ENCODE measurements at regions not wholly inside any gene's neighbourhood (a gene's known extent, or its start where the extent isn't known, plus 50 kb on each side); places are given as distances from the start of the nearest gene placed in this dataset.

DNA sequence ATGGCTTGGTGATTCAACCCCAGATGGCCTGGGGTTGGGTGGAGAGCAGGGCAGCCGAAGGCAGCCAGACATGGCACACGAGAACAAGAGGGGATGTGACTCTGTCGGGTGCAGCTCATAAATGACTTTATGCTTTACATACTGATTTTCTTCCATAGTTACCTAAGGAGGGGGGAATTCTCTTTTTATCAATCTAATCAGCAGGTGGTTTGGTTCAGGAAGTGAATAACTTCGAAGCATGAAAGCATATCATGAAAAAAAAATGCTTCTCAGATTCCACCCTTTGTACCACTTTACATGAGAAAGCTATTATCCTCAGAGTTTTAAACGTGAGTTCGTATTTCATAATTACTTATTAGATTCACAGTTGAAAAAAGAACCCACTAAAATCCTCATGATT is 908.9 kb upstream of the LCORL start:
- no peak overlapping the region for H3K18ac ChIP-seq (ENCODE audit: low read depth in 1 of 2, low read length in 2 of 2)
- no peaks in the 10 kb centered on the region for H3K9me3 ChIP-seq (ENCODE audit: control insufficient read depth, low read length)
- H3K27ac ChIP-seq (ENCODE audit: low read length, poor library complexity, severe bottlenecking), result no peak overlapping the region
- no peak overlapping the region for H3K4ac ChIP-seq (ENCODE audit: low read depth in 1 of 2, low read length in 2 of 2)
- H3K27me3 ChIP-seq (ENCODE audit: control insufficient read depth in 1 of 2, insufficient read depth in 1 of 2, low read length in 2 of 2), result no peaks in the 10 kb centered on the region
- no peak overlapping the region for H3K4me3 ChIP-seq (ENCODE audit: insufficient read depth in 1 of 2, low read depth in 1 of 2, low read length in 2 of 2)
- 91% methylated on average over 5 of the region's 6 CpGs for WGBS
- no peak overlapping the region for H2AFZ ChIP-seq (ENCODE audit: low read depth, low read length)
- H3K4me2 ChIP-seq (ENCODE audit: low read length, poor library complexity, severe bottlenecking), result no peak overlapping the region
- no peak overlapping the region for H3K9ac ChIP-seq (ENCODE audit: low read length)
- H3K4me1 ChIP-seq (ENCODE audit: control insufficient read depth, insufficient read depth, low read depth, low read length), result peaks cover 2% of the 10 kb centered on the region
- no peak overlapping the region for H3K23ac ChIP-seq (ENCODE audit: low read length in 2 of 2)
- peak overlapping the region; percentile 35 for H2BK5ac ChIP-seq (ENCODE audit: low read depth, low read length, poor library complexity, severe bottlenecking)
- DNase-seq, result no peak
- H2AK5ac ChIP-seq (ENCODE audit: low read length, severe bottlenecking), result no peak overlapping the region
- H2BK12ac ChIP-seq (ENCODE audit: low read length in 2 of 2), result no peak overlapping the region
- H3K36me3 ChIP-seq (ENCODE audit: control insufficient read depth in 1 of 2, insufficient read depth in 2 of 2, low read depth in 1 of 2, low read length in 2 of 2), result no peaks in the 10 kb centered on the region
- no peak overlapping the region for H2BK120ac ChIP-seq (ENCODE audit: low read depth, low read length)
- H4K91ac ChIP-seq (ENCODE audit: low read length), result no peak overlapping the region
- H3K79me1 ChIP-seq (replicated peaks; ENCODE audit: low read length, poor library complexity, severe bottlenecking), result no peaks in the 10 kb centered on the region
- H3K14ac ChIP-seq (ENCODE audit: low read length in 2 of 2), result no peak overlapping the region
- no peak overlapping the region for H2BK15ac ChIP-seq (ENCODE audit: low read depth, poor library complexity, severe bottlenecking)
- H4K8ac ChIP-seq (ENCODE audit: low read length), result no peak overlapping the region

- Histone ChIP-seq H3K9me3 (ENCODE audit: control insufficient read depth, low read length) (no peaks in the 10 kb centered on the region), H3K4ac (ENCODE audit: low read depth in 1 of 2, low read length in 2 of 2) (no peak overlapping the region), H3K79me1 (replicated peaks; ENCODE audit: low read length, poor library complexity, severe bottlenecking) (no peaks in the 10 kb centered on the region), H2AK5ac (ENCODE audit: low read length, severe bottlenecking) (no peak overlapping the region), H3K18ac (ENCODE audit: low read depth in 1 of 2, low read length in 2 of 2) (no peak overlapping the region), H3K4me1 (ENCODE audit: control insufficient read depth, insufficient read depth, low read depth, low read length) (no peaks in the 10 kb centered on the region), H2BK15ac (ENCODE audit: low read depth, poor library complexity, severe bottlenecking) (no peak overlapping the region), H3K14ac (ENCODE audit: low read length in 2 of 2) (no peak overlapping the region), H4K91ac (ENCODE audit: low read length) (no peak overlapping the region), H3K4me3 (ENCODE audit: insufficient read depth in 1 of 2, low read depth in 1 of 2, low read length in 2 of 2) (no peak overlapping the region), H2BK5ac (ENCODE audit: low read depth, low read length, poor library complexity, severe bottlenecking) (no peak overlapping the region), H3K27me3 (ENCODE audit: control insufficient read depth in 1 of 2, insufficient read depth in 1 of 2, low read length in 2 of 2) (no peaks in the 10 kb centered on the region), H3K23ac (ENCODE audit: low read length in 2 of 2) (no peak overlapping the region), H4K8ac (ENCODE audit: low read length) (no peak overlapping the region), H2BK120ac (ENCODE audit: low read depth, low read length) (no peak overlapping the region), H2AFZ (ENCODE audit: low read depth, low read length) (no peak overlapping the region), H3K4me2 (ENCODE audit: low read length, poor library complexity, severe bottlenecking) (no peak overlapping the region), H3K27ac (ENCODE audit: low read length, poor library complexity, severe bottlenecking) (no peak overlapping the region), H3K9ac (ENCODE audit: low read length) (no peak overlapping the region), H3K36me3 (ENCODE audit: control insufficient read depth in 1 of 2, insufficient read depth in 2 of 2, low read depth in 1 of 2, low read length in 2 of 2) (no peaks in the 10 kb centered on the region), H2BK12ac (ENCODE audit: low read length in 2 of 2) (no peak overlapping the region)
- no peak for DNase-seq
- no CpG with 5 or more reads among the region's 1 CpG for WGBS
Observed at GRCh38 chr4:18923496-18924161, 902.1 kb upstream of the LCORL start.

GRCh38 chr4:18917689-18918088 is 896.1 kb upstream of the LCORL start:
- H3K23ac ChIP-seq (ENCODE audit: low read length in 2 of 2), result no peak overlapping the region

DNA sequence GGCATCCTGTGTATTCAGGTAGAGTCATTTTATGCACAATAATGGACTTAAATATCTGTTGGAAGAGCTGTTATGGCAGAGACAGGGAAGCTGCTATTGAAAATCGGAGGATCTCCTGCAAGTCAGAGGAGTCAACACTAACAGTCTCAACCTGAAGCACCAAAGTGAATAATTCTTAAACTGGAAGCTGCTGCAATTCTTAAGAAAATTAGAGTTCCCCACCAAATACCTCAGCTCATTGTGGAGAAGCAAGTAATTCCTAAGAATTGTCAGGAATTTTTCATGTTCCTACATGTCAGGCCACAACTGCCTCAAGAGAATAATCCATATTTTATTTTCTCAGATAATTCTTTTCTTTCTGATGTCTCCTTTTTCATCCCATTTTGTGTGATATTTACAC is 892.6 kb upstream of the LCORL start:
- Histone ChIP-seq H4K91ac (ENCODE audit: low read length) (no peak overlapping the region), H3K18ac (ENCODE audit: low read depth in 1 of 2, low read length in 2 of 2) (no peak overlapping the region), H3K9me3 (ENCODE audit: control insufficient read depth, low read length) (peaks cover 10% of the 10 kb centered on the region), H3K27ac (ENCODE audit: low read length, poor library complexity, severe bottlenecking) (no peak overlapping the region), H3K4me1 (ENCODE audit: control insufficient read depth, insufficient read depth, low read depth, low read length) (no peaks in the 10 kb centered on the region), H3K23ac (ENCODE audit: low read length in 2 of 2) (no peak overlapping the region), H3K9ac (ENCODE audit: low read length) (no peak overlapping the region), H3K27me3 (ENCODE audit: control insufficient read depth in 1 of 2, insufficient read depth in 1 of 2, low read length in 2 of 2) (no peaks in the 10 kb centered on the region), H2BK12ac (ENCODE audit: low read length in 2 of 2) (no peak overlapping the region), H2BK120ac (ENCODE audit: low read depth, low read length) (no peak overlapping the region), H3K4me2 (ENCODE audit: low read length, poor library complexity, severe bottlenecking) (no peak overlapping the region), H2AFZ (ENCODE audit: low read depth, low read length) (no peak overlapping the region), H3K14ac (ENCODE audit: low read length in 2 of 2) (no peak overlapping the region), H3K79me1 (replicated peaks; ENCODE audit: low read length, poor library complexity, severe bottlenecking) (no peaks in the 10 kb centered on the region), H2BK5ac (ENCODE audit: low read depth, low read length, poor library complexity, severe bottlenecking) (no peak overlapping the region), H3K36me3 (ENCODE audit: control insufficient read depth in 1 of 2, insufficient read depth in 2 of 2, low read depth in 1 of 2, low read length in 2 of 2) (no peaks in the 10 kb centered on the region), H4K8ac (ENCODE audit: low read length) (no peak overlapping the region), H3K4me3 (ENCODE audit: insufficient read depth in 1 of 2, low read depth in 1 of 2, low read length in 2 of 2) (no peak overlapping the region), H2BK15ac (ENCODE audit: low read depth, poor library complexity, severe bottlenecking) (no peak overlapping the region), H2AK5ac (ENCODE audit: low read length, severe bottlenecking) (no peak overlapping the region), H3K4ac (ENCODE audit: low read depth in 1 of 2, low read length in 2 of 2) (no peak overlapping the region)
- WGBS, result no CpG with 5 or more reads among the region's 1 CpG
- DNase-seq, result no peak

More at GRCh38 chr4:18917689-18918088, 896.1 kb upstream of the LCORL start:
- H3K4me3 ChIP-seq (ENCODE audit: insufficient read depth in 1 of 2, low read depth in 1 of 2, low read length in 2 of 2), result no peak overlapping the region
- DNase-seq, result no peak
- H3K4me2 ChIP-seq (ENCODE audit: low read length, poor library complexity, severe bottlenecking), result no peak overlapping the region
- no peak overlapping the region for H2AK5ac ChIP-seq (ENCODE audit: low read length, severe bottlenecking)
- no peak overlapping the region for H2BK12ac ChIP-seq (ENCODE audit: low read length in 2 of 2)
- no peak overlapping the region for H3K9ac ChIP-seq (ENCODE audit: low read length)
- H2BK5ac ChIP-seq (ENCODE audit: low read depth, low read length, poor library complexity, severe bottlenecking), result no peak overlapping the region
- no peak overlapping the region for H3K18ac ChIP-seq (ENCODE audit: low read depth in 1 of 2, low read length in 2 of 2)
- no peak overlapping the region for H4K8ac ChIP-seq (ENCODE audit: low read length)
- H2BK120ac ChIP-seq (ENCODE audit: low read depth, low read length), result no peak overlapping the region
- H4K91ac ChIP-seq (ENCODE audit: low read length), result no peak overlapping the region
- H3K27ac ChIP-seq (ENCODE audit: low read length, poor library complexity, severe bottlenecking), result no peak overlapping the region
- H3K27me3 ChIP-seq (ENCODE audit: control insufficient read depth in 1 of 2, insufficient read depth in 1 of 2, low read length in 2 of 2), result no peaks in the 10 kb centered on the region
- H3K4ac ChIP-seq (ENCODE audit: low read depth in 1 of 2, low read length in 2 of 2), result no peak overlapping the region
- H2AFZ ChIP-seq (ENCODE audit: low read depth, low read length), result no peak overlapping the region
- H3K79me1 ChIP-seq (replicated peaks; ENCODE audit: low read length, poor library complexity, severe bottlenecking), result no peaks in the 10 kb centered on the region
- no peak overlapping the region for H2BK15ac ChIP-seq (ENCODE audit: low read depth, poor library complexity, severe bottlenecking)
- H3K9me3 ChIP-seq (ENCODE audit: control insufficient read depth, low read length), result no peaks in the 10 kb centered on the region
- H3K36me3 ChIP-seq (ENCODE audit: control insufficient read depth in 1 of 2, insufficient read depth in 2 of 2, low read depth in 1 of 2, low read length in 2 of 2), result no peaks in the 10 kb centered on the region
- H3K4me1 ChIP-seq (ENCODE audit: control insufficient read depth, insufficient read depth, low read depth, low read length), result no peaks in the 10 kb centered on the region
- H3K14ac ChIP-seq (ENCODE audit: low read length in 2 of 2), result no peak overlapping the region

All from mesenchymal stem cell (in vitro differentiated cells and primary cell).